Stomach (tissue), 4 donors: ENCODE measurements at regions not wholly inside any gene's neighbourhood (a gene's known extent, or its start where the extent isn't known, plus 50 kb on each side); places are given as distances from the start of the nearest gene placed in this dataset.

Experiments
- EP300 ChIP-seq: sonication (generic); formaldehyde crosslinking; IDR thresholded peaks from one replicate; pipeline ENCODE4 v1.6.1; 2017; ENCODE audit warnings: antibody characterized with exemption
- POLR2A ChIP-seq, 4 donors: fragments of 450-650 bp; IDR thresholded peaks; one replicate each; pipeline ENCODE4 v1.6.1; 2016; ENCODE audit warnings: antibody characterized with exemption in 4 of 4, control low read depth in 2 of 4, mild to moderate bottlenecking in 1 of 4, moderate library complexity in 1 of 4
- TF ChIP-seq, protein P1 (sequence below), 7 experiments: fragments of 450-650 bp in 4 of 7; fragments of 200-600 bp in 3 of 7; sonication (generic) in 3 of 7; IDR thresholded peaks; one replicate each; pipeline ENCODE4 v1.5.1; 2016 to 2019; ENCODE audit warnings: antibody characterized with exemption in 7 of 7, control low read depth in 2 of 7, mild to moderate bottlenecking in 1 of 7

DNA sequence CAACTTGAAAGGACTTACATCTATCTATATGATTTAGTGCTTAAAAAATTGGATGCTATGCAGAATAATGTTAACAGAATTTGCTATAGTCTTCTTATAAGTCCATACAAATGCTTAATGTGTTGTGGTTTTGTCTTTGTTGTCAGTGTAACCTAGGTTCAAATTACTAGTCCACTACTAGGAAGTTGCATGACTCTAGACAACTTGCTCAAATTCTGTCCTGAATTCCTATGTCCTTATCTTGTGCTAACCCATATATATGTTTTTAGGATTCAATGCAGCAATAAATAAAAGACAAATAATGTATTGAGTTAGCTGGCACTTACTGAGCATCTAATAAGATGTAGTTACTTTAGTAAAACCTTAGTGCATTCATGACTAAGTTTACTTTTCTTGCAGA is 276.5 kb upstream of the KCNMB2 start:
- no peak for TF ChIP-seq POLR2A (IDR thresholded peaks at IDR 0.05)
- TF ChIP-seq, protein P1, sequence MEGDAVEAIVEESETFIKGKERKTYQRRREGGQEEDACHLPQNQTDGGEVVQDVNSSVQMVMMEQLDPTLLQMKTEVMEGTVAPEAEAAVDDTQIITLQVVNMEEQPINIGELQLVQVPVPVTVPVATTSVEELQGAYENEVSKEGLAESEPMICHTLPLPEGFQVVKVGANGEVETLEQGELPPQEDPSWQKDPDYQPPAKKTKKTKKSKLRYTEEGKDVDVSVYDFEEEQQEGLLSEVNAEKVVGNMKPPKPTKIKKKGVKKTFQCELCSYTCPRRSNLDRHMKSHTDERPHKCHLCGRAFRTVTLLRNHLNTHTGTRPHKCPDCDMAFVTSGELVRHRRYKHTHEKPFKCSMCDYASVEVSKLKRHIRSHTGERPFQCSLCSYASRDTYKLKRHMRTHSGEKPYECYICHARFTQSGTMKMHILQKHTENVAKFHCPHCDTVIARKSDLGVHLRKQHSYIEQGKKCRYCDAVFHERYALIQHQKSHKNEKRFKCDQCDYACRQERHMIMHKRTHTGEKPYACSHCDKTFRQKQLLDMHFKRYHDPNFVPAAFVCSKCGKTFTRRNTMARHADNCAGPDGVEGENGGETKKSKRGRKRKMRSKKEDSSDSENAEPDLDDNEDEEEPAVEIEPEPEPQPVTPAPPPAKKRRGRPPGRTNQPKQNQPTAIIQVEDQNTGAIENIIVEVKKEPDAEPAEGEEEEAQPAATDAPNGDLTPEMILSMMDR (IDR thresholded peaks at IDR 0.05): no peak
- TF ChIP-seq EP300: no peak
